ENCODE measurements at regions not wholly inside any gene's neighbourhood (a gene's known extent, or its start where the extent isn't known, plus 50 kb on each side); places are given as distances from the start of the nearest gene placed in this dataset.

- no peak for TF ChIP-seq CTCF (IDR thresholded peaks at IDR 0.05; ENCODE audit: low read depth, low read length)
- no peak for DNase-seq (ENCODE audit: low read depth in 2 of 2)
- H3K4me3 ChIP-seq (replicated peaks in 1 of 2; ENCODE audit: low read depth in 2 of 2, low read length in 2 of 2), result no peak overlapping the region
Observed at GRCh38 chr1:204801211-204801610, 69.5 kb upstream of the NFASC start.

GRCh38 chr1:204802401-204803175, 68.1 kb upstream of the NFASC start:
- TF ChIP-seq CTCF (IDR thresholded peaks at IDR 0.05; ENCODE audit: low read depth, low read length), result no peak
- no peak overlapping the region for H3K4me3 ChIP-seq (replicated peaks in 1 of 2; ENCODE audit: low read depth in 2 of 2, low read length in 2 of 2)
- DNase-seq (ENCODE audit: low read depth in 2 of 2), result no peak

- no peak for DNase-seq (ENCODE audit: low read depth in 2 of 2)
- no peak overlapping the region for H3K4me3 ChIP-seq (replicated peaks in 1 of 2; ENCODE audit: low read depth in 2 of 2, low read length in 2 of 2)
- TF ChIP-seq CTCF (IDR thresholded peaks at IDR 0.05; ENCODE audit: low read depth, low read length), result no peak
Observed at GRCh38 chr1:204803607-204804006, 67.1 kb upstream of the NFASC start.

- peak; percentile 90 for TF ChIP-seq CTCF (IDR thresholded peaks at IDR 0.05; ENCODE audit: low read depth, low read length)
- H3K4me3 ChIP-seq (replicated peaks in 1 of 2; ENCODE audit: low read depth in 2 of 2, low read length in 2 of 2), result peak overlapping the region; percentile 28 to 49
- peak; percentile 79 to 80 for DNase-seq (ENCODE audit: low read depth in 2 of 2)
Observed at GRCh38 chr1:204806943-204807687, 63.5 kb upstream of the NFASC start.

GRCh38 chr1:204809488-204809887, 61.2 kb upstream of the NFASC start:
- H3K4me3 ChIP-seq (replicated peaks in 1 of 2; ENCODE audit: low read depth in 2 of 2, low read length in 2 of 2), result no peak overlapping the region
- DNase-seq (ENCODE audit: low read depth in 2 of 2), result no peak
- TF ChIP-seq CTCF (IDR thresholded peaks at IDR 0.05; ENCODE audit: low read depth, low read length), result no peak

- no peak for DNase-seq (ENCODE audit: low read depth in 2 of 2)
- no peak overlapping the region for H3K4me3 ChIP-seq (replicated peaks in 1 of 2; ENCODE audit: low read depth in 2 of 2, low read length in 2 of 2)
- no peak for TF ChIP-seq CTCF (IDR thresholded peaks at IDR 0.05; ENCODE audit: low read depth, low read length)
Observed at GRCh38 chr1:204812842-204813241, 57.8 kb upstream of the NFASC start.
